H9 (cell line): ENCODE measurements at regions not wholly inside any gene's neighbourhood (a gene's known extent, or its start where the extent isn't known, plus 50 kb on each side); places are given as distances from the start of the nearest gene placed in this dataset.
A peak's percentile ranks its signal among the peaks of the same experiment; 100 is the strongest.

Experiments
- DNase-seq: peaks from one replicate; pipeline ENCODE4 v3.0.0-alpha.2; 2017
- H2AFZ ChIP-seq: one replicate; pipeline ENCODE4 v1.6.1; 2013; ENCODE audit warnings: mild to moderate bottlenecking, low read length, control low read depth, moderate library complexity
- H2AK5ac ChIP-seq: 2 replicates; pipeline ENCODE4 v1.6.1; 2013; ENCODE audit warnings: low read length, control low read depth, mixed read lengths; ENCODE audit not compliant: insufficient read length
- H2BK120ac ChIP-seq: one replicate; pipeline ENCODE4 v1.6.1; 2013; ENCODE audit warnings: low read depth, mild to moderate bottlenecking, low read length, control low read depth, inconsistent platforms; ENCODE audit not compliant: poor library complexity, severe bottlenecking
- H2BK12ac ChIP-seq: 2 replicates; pipeline ENCODE4 v1.6.1; 2013; ENCODE audit warnings: low read length, control low read depth, mixed read lengths, low read depth; ENCODE audit not compliant: insufficient read length
- H2BK15ac ChIP-seq: 2 replicates; pipeline ENCODE4 v1.6.1; 2013; ENCODE audit warnings: low read depth, low read length, control low read depth
- H2BK20ac ChIP-seq: one replicate; pipeline ENCODE4 v1.6.1; 2013; ENCODE audit warnings: low read depth, mild to moderate bottlenecking, low read length, control low read depth, inconsistent platforms; ENCODE audit not compliant: poor library complexity, severe bottlenecking
- H2BK5ac ChIP-seq: 2 replicates; pipeline ENCODE4 v1.6.1; 2013; ENCODE audit warnings: low read length, control low read depth, mixed read lengths; ENCODE audit not compliant: insufficient read length
- H3K14ac ChIP-seq: 2 replicates; pipeline ENCODE4 v1.6.1; 2013; ENCODE audit warnings: low read length, control low read depth; ENCODE audit not compliant: insufficient read depth
- H3K18ac ChIP-seq: 2 replicates; pipeline ENCODE4 v1.6.1; 2013; ENCODE audit warnings: low read depth, mild to moderate bottlenecking, mixed read lengths, low read length, control low read depth; ENCODE audit not compliant: insufficient read length
- H3K23ac ChIP-seq: 2 replicates; pipeline ENCODE4 v1.6.1; 2013; ENCODE audit warnings: low read length, control low read depth, mixed read lengths, low read depth; ENCODE audit not compliant: insufficient read length
- H3K23me2 ChIP-seq: 2 replicates; pipeline ENCODE4 v1.6.1; 2013; ENCODE audit warnings: low read depth, mild to moderate bottlenecking, mixed read lengths, low read length, control low read depth; ENCODE audit not compliant: insufficient read length, poor library complexity, severe bottlenecking
- H3K27ac ChIP-seq: 2 replicates; pipeline ENCODE4 v1.5.1; 2013; ENCODE audit warnings: low read length, control low read depth, mixed read lengths, low read depth; ENCODE audit not compliant: insufficient read length
- H3K27me3 ChIP-seq: 2 replicates; pipeline ENCODE4 v1.6.1; 2013; ENCODE audit warnings: low read length, control low read depth, inconsistent platforms; ENCODE audit not compliant: insufficient read depth
- H3K4ac ChIP-seq: 2 replicates; pipeline ENCODE4 v1.6.1; 2013; ENCODE audit warnings: low read depth, mild to moderate bottlenecking, control low read depth, inconsistent platforms, low read length, moderate library complexity
- H3K4me1 ChIP-seq: 2 replicates; pipeline ENCODE4 v1.6.1; 2013; ENCODE audit warnings: low read length, control low read depth, inconsistent platforms; ENCODE audit not compliant: insufficient read depth
- H3K4me2 ChIP-seq: 2 replicates; pipeline ENCODE4 v1.6.1; 2013; ENCODE audit warnings: low read length, control low read depth, mixed read lengths; ENCODE audit not compliant: insufficient read length, insufficient read depth
- H3K56ac ChIP-seq: 2 replicates; pipeline ENCODE4 v1.6.1; 2013; ENCODE audit warnings: low read depth, mild to moderate bottlenecking, mixed read lengths, low read length, control low read depth; ENCODE audit not compliant: insufficient read length
- H3K79me1 ChIP-seq: 2 replicates; pipeline ENCODE4 v1.6.1; 2013; ENCODE audit warnings: low read depth, mild to moderate bottlenecking, moderate library complexity, low read length, control low read depth, inconsistent platforms; ENCODE audit not compliant: insufficient read depth, poor library complexity, severe bottlenecking
- H3K79me2 ChIP-seq: 2 replicates; pipeline ENCODE4 v1.6.1; 2013; ENCODE audit warnings: low read length, control low read depth, inconsistent platforms; ENCODE audit not compliant: insufficient read depth
- H3K9ac ChIP-seq: 2 replicates; pipeline ENCODE4 v1.6.1; 2013; ENCODE audit warnings: low read length, control low read depth, mixed read lengths; ENCODE audit not compliant: insufficient read length; ENCODE audit errors: extremely low read depth
- H3K9me3 ChIP-seq: one replicate; pipeline ENCODE4 v1.6.1; 2013; ENCODE audit warnings: low read depth, low read length, inconsistent platforms; ENCODE audit not compliant: control insufficient read depth
- H3T11ph ChIP-seq: one replicate; pipeline ENCODE4 v1.6.1; 2013; ENCODE audit warnings: mild to moderate bottlenecking, low read length, control low read depth, inconsistent platforms
- H4K20me1 ChIP-seq: one replicate; pipeline ENCODE4 v1.6.1; 2013; ENCODE audit not compliant: control insufficient read depth, insufficient read length, insufficient read depth
- H4K5ac ChIP-seq: 2 replicates; pipeline ENCODE4 v1.6.1; 2013; ENCODE audit warnings: low read depth, mild to moderate bottlenecking, mixed read lengths, low read length, control low read depth; ENCODE audit not compliant: insufficient read length
- H4K8ac ChIP-seq: replicated peaks from 2 replicates; pipeline ENCODE4 v1.6.1; 2013; ENCODE audit warnings: low read length, control low read depth, mixed read lengths, low read depth; ENCODE audit not compliant: insufficient read length
- H4K91ac ChIP-seq: 2 replicates; pipeline ENCODE4 v1.6.1; 2013; ENCODE audit warnings: low read depth, mild to moderate bottlenecking, moderate library complexity, mixed read lengths, low read length, control low read depth; ENCODE audit not compliant: insufficient read length
- H3K27ac Mint-ChIP-seq, 3 experiments: 2 replicates in 2 of 3; 3 replicates in 1 of 3; pipeline ENCODE4 v1.8.0; 2020 to 2021; ENCODE audit warnings: mixed read lengths in 3 of 3, mild to moderate bottlenecking in 1 of 3, moderate library complexity in 1 of 3
- H3K27me3 Mint-ChIP-seq: 2 replicates; pipeline ENCODE4 v1.8.0; 2021; ENCODE audit warnings: low read depth, mild to moderate bottlenecking, moderate library complexity, mixed read lengths
- H3K36me3 Mint-ChIP-seq, 3 experiments: 2 replicates in 2 of 3; 3 replicates in 1 of 3; pipeline ENCODE4 v1.8.0; 2020 to 2021; ENCODE audit warnings: low read depth in 3 of 3, mixed read lengths in 3 of 3; ENCODE audit not compliant: insufficient read depth in 1 of 3
- H3K4me1 Mint-ChIP-seq, 2 experiments: 2 replicates each; pipeline ENCODE4 v1.8.0; 2020; ENCODE audit warnings: mixed read lengths in 2 of 2
- H3K4me3 Mint-ChIP-seq, 2 experiments: 2 replicates in 1 of 2; 3 replicates in 1 of 2; pipeline ENCODE4 v1.8.0; 2020 to 2021; ENCODE audit warnings: mild to moderate bottlenecking in 2 of 2, mixed read lengths in 2 of 2, moderate library complexity in 1 of 2
- H3K9me3 Mint-ChIP-seq, 2 experiments: 2 replicates in 1 of 2; 3 replicates in 1 of 2; pipeline ENCODE4 v1.8.0; 2020; ENCODE audit warnings: mild to moderate bottlenecking in 2 of 2, mixed read lengths in 2 of 2, moderate library complexity in 1 of 2
- WGBS: extraction: QIAGEN DNeasy Blood & Tissue Kit; methylation state at CpG from one replicate; pipeline ENCODE4 v1.1.7; 2013; ENCODE audit warnings: missing lambda C conversion rate, low lambda C conversion rate, mixed read lengths; ENCODE audit not compliant: insufficient read length; ENCODE audit errors: extremely low coverage; 5-methylcytosine and 5-hydroxymethylcytosine counted together
- TF ChIP-seq, protein P1 (sequence below): fragments of 200-600 bp; sonication (generic); conservative IDR thresholded peaks from 3 replicates; pipeline ENCODE4 v1.8.0; 2021; ENCODE audit warnings: antibody characterized with exemption, mild to moderate bottlenecking

DNA sequence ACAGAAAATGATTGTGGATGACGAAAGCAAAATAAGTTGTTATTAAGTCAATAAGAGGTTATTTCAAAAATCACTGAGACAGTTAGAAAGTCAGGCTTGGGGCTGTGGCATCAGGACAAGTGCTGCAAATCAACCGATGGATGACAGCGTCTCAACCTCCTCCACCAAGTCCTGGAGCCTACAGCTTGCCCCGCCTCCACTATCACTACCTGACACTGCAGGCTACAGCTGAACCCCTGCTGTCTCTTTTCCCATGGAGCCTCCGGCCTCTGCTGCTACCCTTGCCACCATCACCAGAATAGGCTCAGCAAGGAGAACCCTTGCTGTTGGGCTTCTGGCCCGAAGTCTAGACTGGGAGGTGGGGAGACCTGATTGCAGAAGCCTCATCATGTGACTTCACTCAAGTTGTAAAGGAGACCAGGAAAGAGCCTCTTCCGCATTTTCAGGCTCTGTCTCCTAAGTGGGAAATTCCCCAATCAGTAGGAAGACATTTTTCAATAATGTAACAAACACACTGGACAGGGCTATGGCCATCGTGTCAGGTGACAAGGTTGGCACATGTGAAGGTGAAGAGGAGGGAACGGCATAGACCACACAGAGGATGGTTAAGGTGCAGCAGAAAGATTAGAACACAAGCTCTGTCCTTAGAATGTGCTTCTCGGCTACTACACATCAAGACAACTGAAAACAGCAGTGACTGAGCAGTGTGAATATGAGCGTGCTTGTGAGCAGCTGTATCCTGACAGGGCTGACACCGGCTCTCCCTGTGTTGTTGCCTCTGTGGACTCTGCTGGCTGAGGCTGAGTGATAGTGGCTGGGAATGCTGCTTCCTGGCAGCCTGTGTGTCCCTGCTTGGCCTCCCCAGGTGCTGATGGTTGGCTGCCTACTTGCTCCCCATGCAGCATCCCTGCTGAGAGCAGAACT lies 660.7 kb downstream of the PTPRU start:
- H3K9ac ChIP-seq: no peak overlapping the region
- H2BK20ac ChIP-seq: no peak overlapping the region
- no peaks in the 10 kb centered on the region; the same call in 1 of the 2 replicates for H3K4me1 ChIP-seq
- H3K9me3 ChIP-seq: no peaks in the 10 kb centered on the region
- Mint-ChIP-seq H3K27ac (peak overlapping the region in 1 of 3 experiments; percentile 38; a peak in 1 of 7 replicates), H3K4me1 (peaks cover 23 to 30% of the 10 kb centered on the region in 2 experiments), H3K27me3 (peaks cover 4% of the 10 kb centered on the region), H3K4me3 (no peak overlapping the region), H3K36me3 (no peaks in the 10 kb centered on the region), H3K9me3 (no peaks in the 10 kb centered on the region)
- no peak overlapping the region for H3T11ph ChIP-seq
- H3K14ac ChIP-seq: no peak overlapping the region
- WGBS: no CpG with 5 or more reads among the region's 12 CpGs
- no peak overlapping the region for H2BK120ac ChIP-seq
- no peak overlapping the region for H3K18ac ChIP-seq
- no peak overlapping the region for H3K27ac ChIP-seq
- no peaks in the 10 kb centered on the region for H3K79me2 ChIP-seq
- no peak overlapping the region for H2BK15ac ChIP-seq
- H2BK12ac ChIP-seq: no peak overlapping the region
- no peak for DNase-seq
- no peaks in the 10 kb centered on the region for H3K23me2 ChIP-seq
- H4K20me1 ChIP-seq: no peaks in the 10 kb centered on the region
- TF ChIP-seq, protein P1, sequence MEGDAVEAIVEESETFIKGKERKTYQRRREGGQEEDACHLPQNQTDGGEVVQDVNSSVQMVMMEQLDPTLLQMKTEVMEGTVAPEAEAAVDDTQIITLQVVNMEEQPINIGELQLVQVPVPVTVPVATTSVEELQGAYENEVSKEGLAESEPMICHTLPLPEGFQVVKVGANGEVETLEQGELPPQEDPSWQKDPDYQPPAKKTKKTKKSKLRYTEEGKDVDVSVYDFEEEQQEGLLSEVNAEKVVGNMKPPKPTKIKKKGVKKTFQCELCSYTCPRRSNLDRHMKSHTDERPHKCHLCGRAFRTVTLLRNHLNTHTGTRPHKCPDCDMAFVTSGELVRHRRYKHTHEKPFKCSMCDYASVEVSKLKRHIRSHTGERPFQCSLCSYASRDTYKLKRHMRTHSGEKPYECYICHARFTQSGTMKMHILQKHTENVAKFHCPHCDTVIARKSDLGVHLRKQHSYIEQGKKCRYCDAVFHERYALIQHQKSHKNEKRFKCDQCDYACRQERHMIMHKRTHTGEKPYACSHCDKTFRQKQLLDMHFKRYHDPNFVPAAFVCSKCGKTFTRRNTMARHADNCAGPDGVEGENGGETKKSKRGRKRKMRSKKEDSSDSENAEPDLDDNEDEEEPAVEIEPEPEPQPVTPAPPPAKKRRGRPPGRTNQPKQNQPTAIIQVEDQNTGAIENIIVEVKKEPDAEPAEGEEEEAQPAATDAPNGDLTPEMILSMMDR: no peak
- H4K91ac ChIP-seq: no peak overlapping the region
- H2BK5ac ChIP-seq: no peak overlapping the region
- H3K56ac ChIP-seq: no peak overlapping the region
- H4K5ac ChIP-seq: no peak overlapping the region
- no peak overlapping the region for H2AK5ac ChIP-seq
- no peak overlapping the region for H3K4ac ChIP-seq
- no peak overlapping the region for H3K23ac ChIP-seq
- H2AFZ ChIP-seq: no peak overlapping the region
- H3K4me2 ChIP-seq: no peak overlapping the region
- H3K79me1 ChIP-seq: no peaks in the 10 kb centered on the region
- no peaks in the 10 kb centered on the region for H3K27me3 ChIP-seq
- no peak overlapping the region for H4K8ac ChIP-seq
